Skeletal muscle cell (primary cell): ENCODE measurements at regions not wholly inside any gene's neighbourhood (a gene's known extent, or its start where the extent isn't known, plus 50 kb on each side); places are given as distances from the start of the nearest gene placed in this dataset.
"Not testable (repeated sequence)": the region's sequence is repeated elsewhere in the genome, so short reads cannot be mapped to it uniquely, and the experiment has no call there.

Source experiments
- DNase-seq: peaks from one replicate; pipeline ENCODE4 v3.0.0-alpha.2; 2010; ENCODE audit warnings: low read depth
- H3K4me3 ChIP-seq: 2 replicates; pipeline ENCODE4 v1.5.1; 2011; ENCODE audit warnings: low read depth, mild to moderate bottlenecking, control low read depth, low read length, moderate library complexity

DNA sequence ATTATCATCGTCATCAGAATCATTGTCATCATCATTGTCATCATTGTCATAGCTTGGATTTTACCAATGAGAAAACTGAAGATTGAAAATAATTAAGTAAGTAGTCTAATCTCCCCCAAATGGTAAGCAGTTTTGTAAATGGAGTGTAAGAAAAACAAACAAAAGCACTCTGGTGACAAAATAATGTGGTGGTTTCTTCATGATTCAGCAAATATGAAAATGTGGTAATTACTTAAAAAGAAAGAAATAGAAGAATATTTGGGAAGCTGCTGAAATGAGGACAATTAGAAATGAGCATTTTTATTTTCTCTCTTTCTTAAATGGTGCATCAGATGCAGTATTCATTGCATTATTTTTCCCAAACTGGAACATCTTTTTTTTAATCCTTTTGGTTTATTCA lies 514.4 kb downstream of the DCDC2C start:
- no peak for DNase-seq
- H3K4me3 ChIP-seq = no peak overlapping the region

DNA sequence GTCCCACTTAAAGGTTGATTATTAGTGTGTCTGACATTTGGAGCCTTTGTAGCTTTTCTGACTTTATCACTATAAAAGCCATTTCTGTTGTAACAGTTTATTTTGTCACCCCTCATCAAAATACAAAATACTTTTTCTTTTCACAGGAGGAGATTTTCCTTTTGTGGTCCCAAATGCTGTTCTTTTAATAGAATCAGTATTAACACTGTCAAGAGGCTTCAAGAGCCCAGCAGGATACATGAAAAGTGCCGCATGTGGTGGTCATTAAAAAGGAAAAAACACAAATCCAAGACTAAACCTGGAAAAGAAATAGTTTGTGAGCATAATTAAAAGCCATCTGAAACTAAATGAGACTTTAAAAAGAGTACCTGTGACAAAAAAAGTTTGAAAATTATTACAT lies 515.7 kb downstream of the DCDC2C start:
- DNase-seq = no peak

DNA sequence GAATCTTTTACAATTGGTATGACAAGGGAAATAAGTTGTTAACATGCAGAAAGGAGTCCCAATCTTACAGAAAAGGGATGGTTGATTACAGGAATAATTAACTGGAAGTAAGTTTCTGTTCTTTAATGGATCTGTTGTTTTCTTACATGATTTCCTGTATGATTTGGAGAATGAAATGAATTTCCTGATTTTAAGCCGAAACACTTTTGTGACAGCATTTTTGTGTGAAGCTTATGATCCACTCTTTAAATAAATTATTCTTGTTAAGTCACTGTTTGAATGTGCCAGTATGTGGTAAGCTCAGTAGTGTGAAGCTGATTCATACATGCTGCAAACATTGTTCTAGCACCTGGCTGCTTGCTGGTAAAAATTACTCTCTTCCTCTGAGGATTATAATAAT lies 516.2 kb downstream of the DCDC2C start:
- DNase-seq = no peak
- no peak overlapping the region for H3K4me3 ChIP-seq

More for the DNA sequence above, 515.7 kb downstream of the DCDC2C start:
- no peak overlapping the region for H3K4me3 ChIP-seq

- no peak for DNase-seq
- no peak overlapping the region for H3K4me3 ChIP-seq
These were observed 518.1 kb downstream of the DCDC2C start for GRCh38 chr2:4221434-4221833.

DNA sequence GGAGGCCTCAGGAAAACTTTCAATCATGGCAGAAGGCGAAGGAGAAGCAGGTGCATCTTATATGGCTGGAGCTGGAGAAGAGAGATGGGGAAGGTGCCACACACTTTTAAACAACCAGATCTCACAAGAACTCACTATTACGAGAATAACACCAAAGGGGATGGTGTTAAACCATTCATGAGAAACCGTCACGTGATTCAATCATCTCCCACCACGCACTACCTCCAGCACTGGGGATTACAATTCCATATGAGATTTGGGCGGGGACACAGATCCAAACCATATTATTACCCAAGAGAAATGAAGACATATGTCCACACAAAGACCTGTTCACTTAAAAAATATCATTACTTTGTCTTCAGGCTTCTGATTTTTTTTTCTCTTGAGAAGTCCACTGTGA lies 518.5 kb downstream of the DCDC2C start:
- DNase-seq = no peak
- no peak overlapping the region for H3K4me3 ChIP-seq

GRCh38 chr2:4244422-4244821 lies 541.0 kb downstream of the DCDC2C start:
- not testable (repeated sequence) for H3K4me3 ChIP-seq

GRCh38 chr2:4246364-4247131 lies 543.2 kb downstream of the DCDC2C start:
- no peak overlapping the region for H3K4me3 ChIP-seq
- DNase-seq = no peak

More at GRCh38 chr2:4244422-4244821, 541.0 kb downstream of the DCDC2C start:
- DNase-seq = not testable (repeated sequence)

- no peak for DNase-seq
- no peak overlapping the region for H3K4me3 ChIP-seq
These were observed 544.4 kb downstream of the DCDC2C start for GRCh38 chr2:4247791-4248190.

DNA sequence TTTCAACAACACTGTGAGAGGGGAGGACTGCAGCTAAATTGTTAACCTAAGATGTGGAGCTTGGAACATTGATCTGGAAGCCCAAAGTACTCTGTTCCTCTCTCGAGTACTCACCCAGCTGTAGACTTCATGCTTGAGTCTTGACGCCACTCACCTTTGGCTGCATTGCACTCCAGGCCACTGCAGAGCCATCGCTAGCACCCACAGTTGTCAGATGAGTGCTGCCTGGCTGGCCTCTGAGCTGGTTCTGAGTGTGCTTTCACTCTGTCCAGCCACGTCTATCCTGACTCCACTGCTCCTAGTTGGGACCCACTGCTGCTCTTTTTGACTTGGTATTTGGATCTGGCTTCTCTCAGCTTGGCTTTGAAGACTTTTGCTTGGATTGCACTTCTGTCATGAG lies 552.1 kb downstream of the DCDC2C start:
- H3K4me3 ChIP-seq = no peak overlapping the region

GRCh38 chr2:4256351-4256750 lies 553.0 kb downstream of the DCDC2C start:
- DNase-seq = no peak
- H3K4me3 ChIP-seq = no peak overlapping the region

More for the DNA sequence above, 552.1 kb downstream of the DCDC2C start:
- DNase-seq = no peak

DNA sequence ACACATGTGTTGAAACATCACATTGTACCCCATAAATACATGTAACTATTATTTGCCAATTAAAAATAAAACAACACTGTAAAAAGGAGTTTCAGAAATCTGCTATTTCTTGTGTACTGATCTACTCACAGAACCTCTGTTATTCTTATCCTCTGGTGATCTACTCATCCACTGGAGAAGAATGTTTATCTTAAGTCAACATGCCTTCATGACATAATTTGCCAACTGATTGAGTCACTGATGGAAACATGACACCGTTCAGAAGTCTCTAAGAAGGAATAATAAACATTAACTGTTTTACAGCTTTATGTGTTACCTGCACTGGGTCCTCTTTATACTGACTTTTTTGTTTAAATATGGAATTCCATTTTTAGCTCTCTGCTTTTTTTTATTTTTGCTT lies 555.2 kb downstream of the DCDC2C start:
- no peak for DNase-seq
- no peak overlapping the region for H3K4me3 ChIP-seq

DNA sequence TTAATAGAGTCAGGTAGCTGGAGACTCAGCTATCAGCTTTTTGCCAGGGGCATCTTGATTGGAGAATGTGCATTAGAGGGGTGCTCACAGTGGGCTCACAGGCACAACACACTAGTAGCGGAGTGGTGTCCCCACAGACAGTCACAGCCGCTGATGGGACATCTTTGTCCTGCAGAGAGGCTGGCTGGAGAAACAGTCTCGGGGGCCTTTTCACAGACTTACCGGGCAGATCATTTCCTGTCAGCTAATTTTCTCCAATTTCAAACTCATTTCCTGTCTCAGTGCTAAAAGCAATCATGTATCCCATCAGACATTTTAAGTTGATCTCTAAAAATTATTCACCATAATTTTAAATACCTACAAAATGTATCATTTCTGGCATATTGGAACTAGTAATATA lies 562.6 kb downstream of the DCDC2C start:
- no peak overlapping the region for H3K4me3 ChIP-seq
- no peak for DNase-seq

DNA sequence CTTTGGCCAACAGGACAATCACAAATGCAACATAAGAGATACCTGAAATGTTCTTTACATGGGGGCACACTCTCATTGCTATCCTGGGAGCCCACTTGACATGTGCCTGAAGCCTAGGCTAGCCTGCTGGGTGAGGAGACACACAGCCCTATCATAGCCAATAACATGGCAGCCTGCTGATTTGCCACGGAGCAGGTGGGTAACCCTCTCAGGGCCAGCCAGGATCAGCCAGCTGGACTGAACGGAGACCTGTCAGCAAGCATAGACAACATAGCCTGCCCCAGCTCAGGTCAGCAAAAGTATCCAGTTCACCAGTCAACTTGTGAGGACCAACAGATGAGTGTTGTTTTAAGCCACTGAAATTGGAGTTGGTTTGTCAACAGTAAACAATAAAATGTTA lies 566.5 kb downstream of the DCDC2C start:
- H3K4me3 ChIP-seq = no peak overlapping the region
- DNase-seq = no peak

GRCh38 chr2:4272261-4272858 lies 569.0 kb downstream of the DCDC2C start:
- no peak for DNase-seq
- H3K4me3 ChIP-seq = no peak overlapping the region

GRCh38 chr2:4278392-4278791 lies 575.0 kb downstream of the DCDC2C start:
- H3K4me3 ChIP-seq = no peak overlapping the region
- no peak for DNase-seq

DNA sequence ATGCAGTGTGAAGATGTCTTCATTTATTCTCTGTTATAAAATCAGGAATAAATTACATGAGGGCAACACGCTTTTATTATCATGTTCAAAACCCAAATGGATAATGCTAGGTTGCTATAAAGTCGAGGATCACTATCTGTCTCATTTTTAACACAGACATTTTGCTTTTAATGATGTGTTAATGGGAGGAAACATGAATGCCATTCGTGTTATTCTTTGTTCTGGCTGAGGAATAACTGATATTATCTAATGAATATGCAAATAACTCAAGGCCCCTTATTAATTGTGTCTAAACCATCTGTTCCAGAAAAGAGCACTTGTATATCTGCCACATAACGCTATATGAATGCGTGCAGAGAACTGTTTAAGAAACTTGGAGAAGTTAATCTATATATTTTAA lies 576.1 kb downstream of the DCDC2C start:
- no peak for DNase-seq
- H3K4me3 ChIP-seq = no peak overlapping the region

- no peak for DNase-seq
- H3K4me3 ChIP-seq = no peak overlapping the region
These were observed 588.1 kb downstream of the DCDC2C start for GRCh38 chr2:4291430-4291829.

GRCh38 chr2:4295680-4296079 lies 592.3 kb downstream of the DCDC2C start:
- DNase-seq = no peak
- H3K4me3 ChIP-seq = no peak overlapping the region

DNA sequence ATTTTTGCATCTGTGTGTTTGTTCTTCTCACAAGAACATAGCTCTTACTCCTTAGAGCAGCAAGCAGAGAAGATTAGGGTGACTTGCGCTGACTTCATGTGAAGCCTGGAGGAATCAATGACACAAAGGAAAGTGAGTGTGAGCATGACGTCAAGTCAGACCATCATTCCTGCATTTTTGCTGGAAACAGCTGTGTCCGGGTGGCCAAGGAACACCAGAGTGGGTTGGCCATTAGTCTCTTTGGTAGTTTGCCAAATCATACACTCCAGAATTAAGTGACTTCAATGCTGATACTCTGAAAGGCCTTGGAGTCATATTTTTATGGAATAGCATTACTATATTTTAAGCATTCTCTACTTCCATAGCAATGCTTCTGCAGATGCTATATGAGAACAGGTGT lies 597.2 kb downstream of the DCDC2C start:
- no peak for DNase-seq
- H3K4me3 ChIP-seq = no peak overlapping the region

- DNase-seq = no peak
These were observed 621.2 kb downstream of the DCDC2C start for GRCh38 chr2:4324531-4324930.

GRCh38 chr2:4336864-4337263 lies 633.5 kb downstream of the DCDC2C start:
- H3K4me3 ChIP-seq = no peak overlapping the region
- no peak for DNase-seq

More at GRCh38 chr2:4324531-4324930, 621.2 kb downstream of the DCDC2C start:
- H3K4me3 ChIP-seq = no peak overlapping the region
